Inflammatory macrophage treated with lipopolysaccharide for 1 hour (primary cell): ENCODE measurements at regions not wholly inside any gene's neighbourhood (a gene's known extent, or its start where the extent isn't known, plus 50 kb on each side); places are given as distances from the start of the nearest gene placed in this dataset.

ENCODE experiments used
- DNase-seq, 2 donors: peaks; one replicate each; pipeline ENCODE4 v3.0.0-alpha.2; 2020 to 2022

DNA sequence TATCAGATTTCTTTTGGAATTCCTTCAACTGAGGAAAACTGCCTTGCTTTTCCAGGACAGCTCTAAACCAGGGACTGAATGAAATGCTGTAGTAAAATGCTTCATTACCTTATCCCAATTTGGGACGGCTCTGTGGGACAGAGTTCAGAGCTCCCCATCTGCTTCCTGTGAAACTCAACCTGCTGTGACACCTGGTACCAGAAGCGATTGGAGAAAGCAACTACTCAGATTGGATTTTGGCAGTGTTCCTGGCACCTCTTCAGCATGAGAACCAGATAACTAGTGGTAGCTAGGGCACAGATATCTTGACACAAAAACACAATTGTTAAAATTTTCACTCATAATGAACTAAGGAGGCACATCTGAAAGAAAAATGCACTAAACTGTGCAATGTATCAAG is 539.1 kb downstream of the SI start:
- no peak for DNase-seq

DNA sequence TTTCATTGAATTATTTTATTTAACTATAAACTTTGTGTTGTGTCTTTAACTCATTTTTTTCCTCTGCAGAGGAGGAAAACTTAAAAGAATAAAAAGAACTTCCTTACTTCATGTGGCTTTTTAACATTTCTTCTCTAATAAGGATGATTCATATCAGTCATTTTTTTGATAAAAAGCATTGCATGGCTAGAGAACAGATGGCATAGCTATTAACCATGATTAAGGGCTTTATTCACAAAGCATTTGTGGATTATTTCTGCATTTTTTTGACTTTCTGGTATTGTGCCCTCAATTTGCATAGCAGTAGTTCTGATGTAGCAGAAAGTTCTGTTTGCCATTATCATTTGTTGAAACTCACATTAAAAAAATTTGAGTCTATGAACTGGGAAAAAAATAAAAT is 540.8 kb downstream of the SI start:
- DNase-seq = no peak

GRCh38 chr3:164533275-164533674 is 545.0 kb downstream of the SI start:
- no peak for DNase-seq

- no peak for DNase-seq
Measured at GRCh38 chr3:164526250-164526649, 552.0 kb downstream of the SI start.

DNA sequence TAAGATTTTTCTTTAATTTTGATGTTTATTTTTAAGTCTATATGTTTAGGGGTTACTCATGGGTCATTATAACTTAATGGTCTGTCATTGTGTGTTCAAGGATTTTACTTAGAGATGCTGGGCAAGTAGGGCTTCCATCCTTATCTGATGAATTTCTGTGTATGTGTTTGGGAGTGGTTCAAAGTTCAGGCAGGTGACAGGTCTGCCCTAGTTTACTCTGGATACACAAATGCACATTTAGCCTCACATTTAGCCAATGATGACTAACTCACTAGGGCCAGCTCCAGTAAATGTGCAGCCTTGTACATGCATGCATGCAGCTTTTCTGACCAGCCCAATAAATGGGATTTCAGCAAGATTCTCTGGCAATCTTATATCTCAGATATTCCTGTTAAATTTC is 554.1 kb downstream of the SI start:
- DNase-seq = no peak

DNA sequence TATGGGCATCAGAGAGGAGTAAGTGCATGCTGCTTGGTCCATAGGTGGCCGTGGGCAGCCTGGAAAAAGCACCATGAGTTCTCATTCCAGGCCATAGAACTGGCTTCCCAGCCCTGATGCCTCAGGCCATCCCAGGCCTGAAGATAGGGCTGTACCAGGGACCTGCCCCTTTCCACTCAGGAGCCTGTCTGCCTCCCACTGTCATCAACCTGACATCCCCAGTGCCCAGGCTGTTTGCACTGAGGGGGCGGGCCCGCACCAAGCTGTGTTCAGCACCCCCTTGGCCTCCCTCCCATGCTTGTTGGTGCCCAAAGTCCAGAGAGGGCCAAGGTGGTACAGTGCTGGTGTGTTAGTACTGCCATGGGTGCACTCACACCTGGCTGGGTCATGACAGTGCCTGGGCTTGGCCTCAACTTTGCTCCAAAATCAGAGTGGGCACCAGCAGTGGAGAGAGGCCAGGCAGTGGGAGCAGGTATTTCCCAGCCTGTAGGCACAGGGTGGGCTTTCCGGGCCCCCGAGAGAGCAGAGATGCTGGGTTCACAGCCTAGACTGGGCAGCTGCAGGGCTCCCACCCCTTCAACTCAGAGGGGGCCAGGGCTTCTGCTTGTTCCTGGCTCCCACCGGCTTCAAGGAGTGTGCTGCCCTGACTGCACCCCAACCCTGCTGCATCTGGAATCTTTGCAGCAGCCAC is 556.1 kb downstream of the SI start:
- DNase-seq = no peak

DNA sequence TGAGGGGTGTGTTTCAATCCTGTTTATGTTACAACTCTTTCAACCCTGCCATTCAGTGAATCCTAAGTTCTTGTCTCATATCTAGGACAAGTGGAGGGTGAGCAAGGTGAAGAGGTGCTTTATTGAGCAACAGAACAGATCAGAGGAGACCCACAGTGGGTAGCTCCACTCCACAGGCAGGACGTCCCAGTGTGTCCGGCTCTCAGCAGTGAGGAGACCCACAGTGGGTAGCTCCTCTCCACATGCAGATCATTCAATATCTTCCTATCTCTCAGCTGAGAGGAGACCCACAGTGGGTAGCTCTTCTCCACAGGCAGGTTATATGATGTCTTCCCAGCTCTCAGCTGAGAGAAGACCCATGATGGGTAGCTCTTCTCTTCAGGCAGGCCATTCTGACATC is 556.7 kb downstream of the SI start:
- no peak for DNase-seq

- no peak for DNase-seq
Measured at GRCh38 chr3:164521139-164521538, 557.2 kb downstream of the SI start.

- no peak for DNase-seq
Measured at GRCh38 chr3:164515256-164515655, 563.0 kb downstream of the SI start.

- DNase-seq = no peak
Measured at GRCh38 chr3:164514576-164514975, 563.7 kb downstream of the SI start.

- no peak for DNase-seq
Measured at GRCh38 chr3:164507886-164508285, 570.4 kb downstream of the SI start.

GRCh38 chr3:164498917-164499316 is 579.4 kb downstream of the SI start:
- DNase-seq = no peak

GRCh38 chr3:164488893-164489292 is 589.4 kb downstream of the SI start:
- DNase-seq = no peak

DNA sequence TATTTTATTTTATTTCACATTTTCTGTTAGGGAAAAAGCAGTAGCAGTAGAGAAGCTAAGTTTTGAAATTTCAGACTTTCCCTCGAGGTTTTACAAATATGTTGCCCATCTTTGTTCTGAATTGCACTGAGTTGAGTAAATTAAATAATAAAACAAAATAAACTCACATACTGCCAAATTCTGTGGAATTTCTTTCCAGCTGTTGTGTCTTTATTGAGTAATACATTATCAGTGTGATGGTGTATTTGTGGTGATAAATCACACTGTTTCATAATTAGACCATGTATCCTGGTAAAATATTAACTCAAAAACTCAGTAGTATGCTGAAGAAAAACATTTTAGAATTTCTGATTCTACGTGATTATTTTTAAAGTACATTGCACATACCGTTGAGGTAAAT is 592.1 kb downstream of the SI start:
- no peak for DNase-seq

DNA sequence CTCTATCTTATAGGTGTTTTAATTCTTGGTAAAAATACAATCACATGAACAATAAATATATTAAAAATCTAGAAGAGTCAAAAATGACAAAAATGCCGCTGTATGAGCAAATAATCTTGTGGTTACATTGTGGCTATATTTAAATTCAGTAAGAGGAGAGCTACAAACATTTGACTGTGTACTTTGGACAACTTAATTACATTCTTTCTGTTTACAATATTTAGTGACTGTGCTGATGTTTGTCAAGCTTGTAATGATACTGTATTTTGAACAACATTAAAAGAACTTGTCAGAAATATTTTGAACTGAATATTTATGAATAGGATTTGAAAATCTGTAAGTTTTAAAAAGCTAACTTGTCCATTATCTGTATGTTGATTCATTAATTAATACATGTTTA is 598.3 kb downstream of the SI start:
- no peak for DNase-seq

DNA sequence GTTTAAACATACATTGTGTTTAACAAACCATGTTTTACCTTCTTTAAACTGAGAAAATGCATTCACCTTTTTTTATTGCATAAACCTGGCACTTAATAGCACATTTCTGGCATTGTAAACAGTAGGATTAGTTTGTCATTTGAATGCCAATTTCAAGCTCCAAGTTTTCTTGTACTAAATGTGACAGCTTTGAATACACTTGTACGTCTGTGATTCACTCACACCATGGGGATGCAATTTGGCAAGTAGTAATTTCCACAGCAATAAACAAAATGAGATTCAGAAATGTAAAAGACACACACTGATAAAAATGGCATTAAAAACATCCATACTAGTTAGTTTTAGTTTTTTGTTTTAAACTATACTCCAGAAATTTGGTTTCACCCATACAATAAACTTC is 598.9 kb downstream of the SI start:
- DNase-seq = no peak

DNA sequence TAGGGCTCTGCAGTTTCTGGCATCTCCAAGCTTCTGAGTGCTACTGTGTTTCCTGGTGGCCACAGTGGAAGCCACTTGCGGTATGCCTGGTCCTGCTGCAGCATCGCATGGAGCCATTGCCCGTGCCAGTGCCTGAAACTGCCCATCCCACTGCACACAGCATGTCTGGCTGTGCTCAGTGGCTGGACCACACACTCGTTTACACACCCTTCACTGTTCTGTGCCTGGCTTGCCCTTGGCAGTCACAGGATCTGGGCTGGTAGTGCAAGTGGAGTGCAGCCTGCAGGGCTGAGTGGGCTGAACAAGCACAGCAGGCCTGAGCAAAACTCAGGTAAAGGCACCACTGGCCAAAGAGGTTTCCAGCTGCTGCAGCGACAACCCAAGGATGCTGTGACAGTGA is 600.0 kb downstream of the SI start:
- DNase-seq = no peak

DNA sequence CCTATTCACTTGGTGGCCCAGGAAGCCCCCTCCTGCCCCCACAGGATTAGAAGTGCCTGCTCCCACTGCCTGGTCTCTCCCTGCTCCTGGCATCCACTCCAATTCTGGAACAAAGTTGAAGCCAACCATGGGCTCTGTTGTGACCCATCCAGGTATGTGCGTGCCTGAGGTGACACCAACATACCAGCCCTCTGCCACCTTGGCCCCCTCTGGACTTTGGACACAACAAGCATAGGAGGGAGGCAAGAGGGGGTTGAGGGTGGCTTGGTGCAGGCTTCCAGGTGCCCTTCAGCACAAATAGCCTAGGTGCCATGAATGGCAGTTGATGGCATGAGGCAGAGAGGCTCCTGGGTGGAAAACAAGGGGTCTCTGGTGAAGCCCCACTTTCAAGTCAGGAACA is 600.9 kb downstream of the SI start:
- DNase-seq = no peak

- DNase-seq = no peak
Measured at GRCh38 chr3:164476631-164477030, 601.7 kb downstream of the SI start.

GRCh38 chr3:164470471-164470870 is 607.8 kb downstream of the SI start:
- DNase-seq = no peak

GRCh38 chr3:164468055-164468454 is 610.2 kb downstream of the SI start:
- no peak for DNase-seq

GRCh38 chr3:164467007-164467406 is 611.3 kb downstream of the SI start:
- no peak for DNase-seq

DNA sequence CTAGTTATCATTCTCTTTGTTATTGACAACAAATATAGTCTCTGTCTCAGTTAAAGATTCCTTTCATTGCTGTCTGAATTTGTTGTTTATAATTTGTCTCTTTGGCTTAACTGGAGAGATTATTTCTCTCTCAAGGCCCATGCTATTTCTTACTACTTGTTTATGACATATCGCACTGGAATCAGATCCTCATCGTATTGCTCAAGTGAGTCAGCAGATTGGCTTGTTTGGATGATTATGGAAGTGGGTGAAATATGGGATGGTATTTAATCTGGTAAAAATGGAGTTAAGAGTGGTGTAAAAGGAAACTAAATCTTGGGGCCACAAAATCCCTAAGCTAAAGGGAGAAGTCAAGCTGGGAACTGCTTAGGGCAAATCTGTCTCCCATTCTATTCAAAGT is 613.1 kb downstream of the SI start:
- no peak for DNase-seq

DNA sequence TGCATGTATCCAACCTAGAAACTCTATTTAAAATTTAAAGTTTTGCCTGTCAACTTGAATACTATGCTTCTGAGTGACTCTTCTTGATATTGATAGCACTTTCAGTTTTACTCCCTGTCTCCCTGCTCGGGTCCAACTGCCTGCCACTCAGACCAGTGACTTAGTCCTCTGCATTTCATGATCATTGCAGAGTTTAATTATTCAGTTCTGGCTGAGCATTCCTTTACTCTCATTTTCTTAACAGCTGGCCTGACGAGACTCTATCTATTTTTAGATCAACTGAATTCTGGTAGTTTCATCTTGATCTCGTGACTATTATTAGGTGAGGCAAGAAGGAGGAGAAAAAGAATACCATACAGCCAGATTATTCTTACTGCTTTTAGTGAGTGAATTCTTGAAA is 617.4 kb downstream of the SI start:
- no peak for DNase-seq

GRCh38 chr3:164459521-164460151 is 618.7 kb downstream of the SI start:
- DNase-seq = no peak
